Heart left ventricle (tissue), 16 donors: ENCODE measurements at regions not wholly inside any gene's neighbourhood (a gene's known extent, or its start where the extent isn't known, plus 50 kb on each side); places are given as distances from the start of the nearest gene placed in this dataset.

Experiments used
- ATAC-seq, 4 donors: fragments of 200-7000 bp; cut with Tn5 transposase; one replicate each; pipeline ENCODE4 v1.9.1; 2020 to 2022; ENCODE audit warnings: moderate library complexity in 4 of 4, mild to moderate bottlenecking in 3 of 4, moderate number of reproducible peaks in 1 of 4
- DNase-seq, 5 donors: peaks; one replicate each; pipeline ENCODE4 v3.0.0-alpha.2; 2020
- H3K27ac ChIP-seq, 12 donors: fragments of 200-600 bp; sonication (generic) in 4 of 12; one replicate each; pipeline versions ENCODE4 v1.5.0 to v1.8.0; 2016 to 2022; ENCODE audit warnings: mild to moderate bottlenecking in 2 of 12
- H3K27me3 ChIP-seq, 9 donors: fragments of 200-600 bp; sonication (generic) in 2 of 9; one replicate each; pipeline versions ENCODE4 v1.5.1 to v1.8.0; 2016 to 2022; ENCODE audit warnings: mild to moderate bottlenecking in 3 of 9
- H3K36me3 ChIP-seq, 9 donors: fragments of 200-600 bp; sonication (generic) in 2 of 9; one replicate each; pipeline versions ENCODE4 v1.5.0 to v1.8.0; 2018 to 2022; ENCODE audit warnings: mild to moderate bottlenecking in 2 of 9
- H3K4me1 ChIP-seq, 12 donors: fragments of 200-600 bp; sonication (generic) in 4 of 12; one replicate each; pipeline versions ENCODE4 v1.5.0 to v1.8.0; 2016 to 2022; ENCODE audit warnings: mild to moderate bottlenecking in 3 of 12
- H3K4me3 ChIP-seq, 12 donors: fragments of 200-600 bp; sonication (generic) in 4 of 12; one replicate each; pipeline versions ENCODE4 v1.5.0 to v1.8.0; 2017 to 2022; ENCODE audit warnings: mild to moderate bottlenecking in 9 of 12, moderate library complexity in 4 of 12
- H3K9me3 ChIP-seq, 12 donors: fragments of 200-600 bp; sonication (generic) in 4 of 12; one replicate each; pipeline versions ENCODE4 v1.5.0 to v1.8.0; 2016 to 2022; ENCODE audit warnings: mild to moderate bottlenecking in 1 of 12
- POLR2A ChIP-seq, 2 donors: fragments of 450-650 bp; IDR thresholded peaks; one replicate each; pipeline ENCODE4 v1.6.1; 2017; ENCODE audit warnings: antibody characterized with exemption in 2 of 2, mild to moderate bottlenecking in 2 of 2, moderate library complexity in 2 of 2
- WGBS, 4 donors: extraction: QIAGEN DNeasy Blood & Tissue Kit in 2 of 4; methylation state at CpG; one replicate each; pipeline versions ENCODE4 v1.1.5 to v1.1.7; 2013 to 2018; 5-methylcytosine and 5-hydroxymethylcytosine counted together
- intact Hi-C, 10 donors: fragments of 100-400 bp; cut with DNase I; formaldehyde crosslinking; loops; one replicate each; pipeline versions ENCODE4 v1.11.1 to v1.14.2; 2022
- TF ChIP-seq, protein P1 (sequence below), 12 donors: fragments of 200-600 bp; sonication (generic) in 4 of 12; IDR thresholded peaks; one replicate each; pipeline versions ENCODE4 v1.5.0 to v1.8.0; 2018 to 2022; ENCODE audit warnings: antibody characterized with exemption in 12 of 12, mild to moderate bottlenecking in 5 of 12
- donor health status: ischemic (EF 13 %, LVEDD 7.1; RV severe dilation, severe dysfunction).
- donor health status: healthy with polysubstance abuse.
- donor health status: DM: no; HTN: yes; CAD: no.
- donor health status: DM: no; HTN: no; CAD: no.
- donor health status: ischemic (EF 25% LVEDD 6.9; RV normal size, moderate dysfunction).
- donor health status: ischemic (EF 25% LVEDD 5.7; RV mildly dilated, moderate dysfunction).
- donor health status: healthy.
- donor health status: DM: yes; HTN: yes; CAD: no.
- donor health status: ischemic (EF 35%, LVEDD 5.7; RV mildly dilated, moderate dysfunction).
- donor health status: nonischemic (EF 11% LVEDD 7.7; RV severe dilation, severe dysfunction).
- donor health status: DM: yes; HTN: yes; CAD: no.
- donor health status: PGD.
- donor health status: ischemic (EF 29% LVEDD 5.4; RV normal size, mild dysfunction).
- donor health status: nonischemic (EF 23%, LVEDD 6.1; RV moderate dilation, normal function).

DNA sequence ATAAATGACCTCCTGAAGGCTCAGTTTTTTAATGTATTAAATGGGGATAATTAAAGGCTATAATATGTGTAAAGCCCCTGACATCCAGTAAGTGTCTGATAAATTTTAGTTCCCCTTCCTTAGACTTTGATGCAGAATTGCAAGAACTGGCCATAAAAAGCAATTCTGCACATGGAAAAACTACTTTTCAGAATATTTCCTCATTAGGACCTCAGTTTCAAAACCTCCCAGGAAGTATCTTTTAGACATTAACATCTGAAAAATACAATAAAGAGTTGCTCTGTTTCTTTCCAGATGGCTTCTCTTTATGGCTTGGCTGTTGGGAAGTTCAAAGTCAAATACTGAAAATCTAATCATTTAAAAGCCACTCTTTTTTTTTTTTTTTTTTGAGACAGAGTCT, 106.3 kb upstream of the ZNF217 start:
- H3K27ac ChIP-seq = peak overlapping the region in 1 of 12 donors; percentile 77
- H3K27me3 ChIP-seq = no peaks in the 10 kb centered on the region
- DNase-seq (no peak), ATAC-seq (no peak)
- no peak overlapping the region for H3K4me3 ChIP-seq
- peaks cover 0 to 33% (median 0%) of the 10 kb centered on the region in 12 donors for H3K4me1 ChIP-seq
- no peaks in the 10 kb centered on the region for H3K9me3 ChIP-seq
- intact Hi-C loops = no loop called here
- TF ChIP-seq, protein P1, sequence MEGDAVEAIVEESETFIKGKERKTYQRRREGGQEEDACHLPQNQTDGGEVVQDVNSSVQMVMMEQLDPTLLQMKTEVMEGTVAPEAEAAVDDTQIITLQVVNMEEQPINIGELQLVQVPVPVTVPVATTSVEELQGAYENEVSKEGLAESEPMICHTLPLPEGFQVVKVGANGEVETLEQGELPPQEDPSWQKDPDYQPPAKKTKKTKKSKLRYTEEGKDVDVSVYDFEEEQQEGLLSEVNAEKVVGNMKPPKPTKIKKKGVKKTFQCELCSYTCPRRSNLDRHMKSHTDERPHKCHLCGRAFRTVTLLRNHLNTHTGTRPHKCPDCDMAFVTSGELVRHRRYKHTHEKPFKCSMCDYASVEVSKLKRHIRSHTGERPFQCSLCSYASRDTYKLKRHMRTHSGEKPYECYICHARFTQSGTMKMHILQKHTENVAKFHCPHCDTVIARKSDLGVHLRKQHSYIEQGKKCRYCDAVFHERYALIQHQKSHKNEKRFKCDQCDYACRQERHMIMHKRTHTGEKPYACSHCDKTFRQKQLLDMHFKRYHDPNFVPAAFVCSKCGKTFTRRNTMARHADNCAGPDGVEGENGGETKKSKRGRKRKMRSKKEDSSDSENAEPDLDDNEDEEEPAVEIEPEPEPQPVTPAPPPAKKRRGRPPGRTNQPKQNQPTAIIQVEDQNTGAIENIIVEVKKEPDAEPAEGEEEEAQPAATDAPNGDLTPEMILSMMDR (IDR thresholded peaks at IDR 0.05) = no peak
- no peak for TF ChIP-seq POLR2A (IDR thresholded peaks at IDR 0.05)
- no peaks in the 10 kb centered on the region for H3K36me3 ChIP-seq

DNA sequence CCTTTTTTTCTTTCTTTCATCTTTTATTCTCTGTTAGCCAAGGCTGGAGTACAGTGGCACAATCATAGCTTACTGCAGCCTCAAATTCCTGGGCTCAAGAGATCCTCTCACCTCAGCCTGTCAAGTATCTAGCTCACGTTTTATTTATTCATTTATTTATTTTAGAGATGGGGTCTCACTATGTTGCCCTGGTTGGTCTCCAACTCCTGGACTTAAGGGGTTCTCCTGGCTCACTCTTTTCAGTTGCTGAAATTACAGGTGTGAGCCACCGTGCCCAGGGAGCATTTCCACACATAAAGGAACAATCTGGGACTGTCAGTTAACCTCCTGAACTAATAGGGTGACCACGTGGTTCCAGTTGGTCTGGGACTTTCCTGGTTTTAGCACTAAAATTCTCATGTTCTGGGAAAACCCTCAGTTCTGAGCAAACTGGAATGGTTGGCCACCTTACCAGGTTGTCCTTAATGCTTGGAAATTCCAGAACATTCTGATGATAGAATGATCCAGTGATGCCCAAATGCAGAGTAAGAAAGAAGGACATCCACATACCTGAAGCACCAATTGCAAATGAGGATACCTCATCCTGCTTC, 105.5 kb upstream of the ZNF217 start:
- no peaks in the 10 kb centered on the region for H3K9me3 ChIP-seq
- H3K36me3 ChIP-seq = no peaks in the 10 kb centered on the region
- H3K4me1 ChIP-seq = peaks cover 0 to 33% (median 0%) of the 10 kb centered on the region in 12 donors
- ATAC-seq = no peak
- H3K27me3 ChIP-seq = no peaks in the 10 kb centered on the region
- 65 to 90% (median 72%) methylated on average over 3 of the region's 3 CpGs for WGBS, 4 donors
- intact Hi-C loops = no loop called here
- no peak overlapping the region for H3K4me3 ChIP-seq
- DNase-seq = no peak
- no peak for TF ChIP-seq POLR2A (IDR thresholded peaks at IDR 0.05)
- TF ChIP-seq, protein P1 (IDR thresholded peaks at IDR 0.05) = no peak
- peak overlapping the region in 1 of 12 donors; percentile 77 for H3K27ac ChIP-seq

DNA sequence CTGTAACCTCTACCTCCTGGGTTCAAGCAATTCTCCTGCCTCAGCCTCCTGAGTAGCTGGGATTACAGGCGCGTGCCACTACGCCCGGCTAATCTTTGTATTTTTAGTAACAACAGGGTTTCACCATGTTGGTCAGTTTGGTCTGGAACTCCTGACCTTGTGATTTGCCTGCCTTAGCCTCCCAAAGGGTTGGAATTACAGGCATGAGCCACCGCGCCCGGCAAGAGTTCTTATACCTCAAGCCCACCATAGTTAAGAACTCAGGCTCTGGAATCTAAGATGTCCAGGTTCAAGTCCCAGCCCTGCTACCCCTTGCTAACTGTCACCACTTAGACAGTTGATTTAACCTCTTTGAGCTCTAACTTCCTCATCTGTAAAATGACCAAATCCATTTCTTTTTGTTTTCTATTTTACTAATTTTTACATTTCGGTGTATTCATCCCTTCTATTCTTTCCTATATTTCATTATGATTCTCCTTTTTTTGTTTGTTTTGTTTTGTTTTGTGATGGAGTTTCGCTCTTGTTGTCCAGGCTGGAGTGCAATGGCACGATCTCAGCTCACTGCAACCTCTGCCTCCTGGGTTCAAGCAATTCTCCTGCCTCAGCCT, 104.8 kb upstream of the ZNF217 start:
- 84 to 88% (median 86%) methylated on average over 10 of the region's 10 CpGs for WGBS, 4 donors
- TF ChIP-seq, protein P1 (IDR thresholded peaks at IDR 0.05) = no peak
- TF ChIP-seq POLR2A (IDR thresholded peaks at IDR 0.05) = no peak

DNA sequence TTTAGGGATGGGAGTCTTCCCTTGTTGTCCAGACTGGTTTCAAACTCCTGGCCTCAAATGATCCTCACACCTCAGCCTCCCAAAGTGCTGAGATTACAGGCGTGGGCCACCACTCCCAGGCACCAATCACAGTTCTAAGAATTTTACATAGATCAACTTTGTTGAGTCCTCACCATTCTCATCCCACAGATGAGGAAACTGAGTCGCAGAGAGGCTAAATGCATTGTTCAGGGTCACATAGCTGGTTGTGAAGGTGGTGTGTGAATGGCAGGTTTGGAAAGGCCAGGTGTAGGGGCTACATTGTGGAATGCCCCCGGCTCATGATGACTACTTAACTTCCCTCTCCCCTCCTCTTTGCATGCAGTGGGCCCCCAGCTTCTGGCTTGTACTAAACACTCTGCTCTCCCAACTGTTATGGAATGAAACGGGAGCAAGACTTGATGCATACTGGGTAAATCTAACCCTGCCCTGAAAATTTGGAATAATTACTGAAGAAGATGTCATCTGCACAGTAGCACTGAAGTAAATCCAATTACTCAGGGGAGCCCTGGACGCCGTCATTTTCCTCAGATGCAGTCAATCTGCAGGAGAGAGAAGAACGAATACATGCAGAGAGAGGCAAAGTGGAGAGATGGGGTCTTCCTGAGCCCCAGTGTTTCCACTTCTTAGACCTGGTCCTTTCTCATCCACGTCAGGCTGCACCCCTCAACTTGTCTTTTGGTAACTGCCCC, 102.3 kb upstream of the ZNF217 start:
- WGBS, 4 donors = 87 to 94% (median 91%) methylated on average over 8 of the region's 8 CpGs
- Histone ChIP-seq H3K4me1 (peaks cover 0 to 43% (median 0%) of the 10 kb centered on the region in 12 donors), H3K27ac (no peak overlapping the region), H3K4me3 (no peak overlapping the region), H3K27me3 (no peaks in the 10 kb centered on the region), H3K9me3 (no peaks in the 10 kb centered on the region), H3K36me3 (no peaks in the 10 kb centered on the region)
- intact Hi-C loops = no loop called here
- DNase-seq (no peak), ATAC-seq (no peak)
- no peak for TF ChIP-seq POLR2A (IDR thresholded peaks at IDR 0.05)
- TF ChIP-seq, protein P1 (IDR thresholded peaks at IDR 0.05) = no peak

More for the DNA sequence above, 104.8 kb upstream of the ZNF217 start:
- ATAC-seq (no peak), DNase-seq (no peak)
- peaks cover 0 to 36% (median 0%) of the 10 kb centered on the region in 12 donors for H3K4me1 ChIP-seq
- H3K4me3 ChIP-seq = no peak overlapping the region
- intact Hi-C loops = no loop called here
- H3K9me3 ChIP-seq = no peaks in the 10 kb centered on the region
- H3K27me3 ChIP-seq = no peaks in the 10 kb centered on the region
- no peaks in the 10 kb centered on the region for H3K36me3 ChIP-seq
- H3K27ac ChIP-seq = peak overlapping the region in 1 of 12 donors; percentile 70
